Left lung (tissue), 4 donors: ENCODE measurements at regions not wholly inside any gene's neighbourhood (a gene's known extent, or its start where the extent isn't known, plus 50 kb on each side); places are given as distances from the start of the nearest gene placed in this dataset.
A peak's percentile ranks its signal among the peaks of the same experiment; 100 is the strongest.

Experiments used
- ATAC-seq: fragments of 200-7000 bp; cut with Tn5 transposase; one replicate; pipeline ENCODE4 v1.9.1; 2020; ENCODE audit warnings: moderate library complexity
- DNase-seq, 4 donors: peaks; one replicate each; pipeline ENCODE4 v3.0.0-alpha.2; 2013 to 2020
- H3K27ac ChIP-seq, 2 donors: fragments of 200-600 bp; sonication (generic) in 1 of 2; one replicate each; pipeline versions ENCODE4 v1.5.0 to v1.8.0; 2020 to 2021
- H3K27me3 ChIP-seq, 2 donors: fragments of 200-600 bp; sonication (generic) in 1 of 2; one replicate each; pipeline versions ENCODE4 v1.5.0 to v1.8.0; 2020 to 2021
- H3K36me3 ChIP-seq, 2 donors: fragments of 200-600 bp; sonication (generic) in 1 of 2; one replicate each; pipeline versions ENCODE4 v1.5.0 to v1.8.0; 2020 to 2021
- H3K4me1 ChIP-seq, 2 donors: fragments of 200-600 bp; one replicate each; pipeline ENCODE4 v1.8.0; 2021
- H3K4me3 ChIP-seq, 2 donors: fragments of 200-600 bp; sonication (generic) in 1 of 2; one replicate each; pipeline versions ENCODE4 v1.5.0 to v1.8.0; 2020 to 2021; ENCODE audit warnings: mild to moderate bottlenecking in 1 of 2
- H3K9me3 ChIP-seq, 2 donors: fragments of 200-600 bp; sonication (generic) in 1 of 2; one replicate each; pipeline versions ENCODE4 v1.5.0 to v1.8.0; 2020 to 2021
- CTCF ChIP-seq, 2 donors: fragments of 200-600 bp; sonication (generic) in 1 of 2; IDR thresholded peaks; one replicate each; pipeline versions ENCODE4 v1.5.0 to v1.8.0; 2021; ENCODE audit warnings: antibody characterized with exemption in 2 of 2
- intact Hi-C, 2 donors: fragments of 100-400 bp; cut with DNase I; formaldehyde crosslinking; loops; one replicate each; pipeline versions ENCODE4 v1.11.2 to v1.14.2; 2022
- donor health status: DM: no; HTN: yes; CAD: no.
- donor health status: DM: no; HTN: no; CAD: no.

GRCh38 chr13:105365021-105365550 lies 1170.4 kb downstream of the EFNB2 start:
- Histone ChIP-seq H3K4me1 (no peaks in the 10 kb centered on the region), H3K4me3 (no peak overlapping the region), H3K27ac (no peak overlapping the region), H3K27me3 (no peaks in the 10 kb centered on the region), H3K36me3 (no peaks in the 10 kb centered on the region), H3K9me3 (no peaks in the 10 kb centered on the region)
- intact Hi-C loops = no loop called here
- ATAC-seq (no peak), DNase-seq (no peak)
- TF ChIP-seq CTCF (IDR thresholded peaks at IDR 0.05) = no peak

- intact Hi-C loops = no loop called here
- ATAC-seq (no peak), DNase-seq (no peak)
- no peak overlapping the region for H3K4me3 ChIP-seq
- no peak for TF ChIP-seq CTCF (IDR thresholded peaks at IDR 0.05)
- no peaks in the 10 kb centered on the region for H3K36me3 ChIP-seq
- no peaks in the 10 kb centered on the region for H3K9me3 ChIP-seq
- no peaks in the 10 kb centered on the region for H3K4me1 ChIP-seq
- H3K27ac ChIP-seq = no peak overlapping the region
- H3K27me3 ChIP-seq = no peaks in the 10 kb centered on the region
These were observed 1171.3 kb downstream of the EFNB2 start for GRCh38 chr13:105364191-105364590.

- no peak for TF ChIP-seq CTCF (IDR thresholded peaks at IDR 0.05)
- peak in 2 of 4 donors; percentile 7 to 14 for DNase-seq
- Histone ChIP-seq H3K4me1 (no peaks in the 10 kb centered on the region), H3K4me3 (no peak overlapping the region), H3K36me3 (no peaks in the 10 kb centered on the region), H3K9me3 (no peaks in the 10 kb centered on the region), H3K27me3 (no peaks in the 10 kb centered on the region), H3K27ac (no peak overlapping the region)
- ATAC-seq = no peak
- intact Hi-C loops = no loop called here
These were observed 1171.9 kb downstream of the EFNB2 start for GRCh38 chr13:105363261-105364190.

GRCh38 chr13:105353654-105354053 lies 1181.8 kb downstream of the EFNB2 start:
- H3K27ac ChIP-seq = no peak overlapping the region
- ATAC-seq (no peak), DNase-seq (no peak)
- H3K4me1 ChIP-seq = no peaks in the 10 kb centered on the region
- no peaks in the 10 kb centered on the region for H3K27me3 ChIP-seq
- H3K4me3 ChIP-seq = no peak overlapping the region
- no peaks in the 10 kb centered on the region for H3K9me3 ChIP-seq
- H3K36me3 ChIP-seq = no peaks in the 10 kb centered on the region
- no peak for TF ChIP-seq CTCF (IDR thresholded peaks at IDR 0.05)
- intact Hi-C loops = no loop called here

GRCh38 chr13:105349082-105349723 lies 1186.3 kb downstream of the EFNB2 start:
- TF ChIP-seq CTCF (IDR thresholded peaks at IDR 0.05) = no peak
- no peak overlapping the region for H3K27ac ChIP-seq
- H3K4me3 ChIP-seq = no peak overlapping the region
- no peaks in the 10 kb centered on the region for H3K4me1 ChIP-seq
- no peaks in the 10 kb centered on the region for H3K9me3 ChIP-seq
- intact Hi-C loops = no loop called here
- DNase-seq (no peak), ATAC-seq (no peak)
- H3K27me3 ChIP-seq = no peaks in the 10 kb centered on the region
- no peaks in the 10 kb centered on the region for H3K36me3 ChIP-seq
